GM18507 (cell line): ENCODE measurements at regions not wholly inside any gene's neighbourhood (a gene's known extent, or its start where the extent isn't known, plus 50 kb on each side); places are given as distances from the start of the nearest gene placed in this dataset.

Source experiments
- DNase-seq: peaks from one replicate; pipeline ENCODE4 v3.0.0; 2011; ENCODE audit warnings: low read depth; ENCODE audit not compliant: insufficient read length; ENCODE audit errors: extremely low spot score
- FAIRE-seq: peaks from 2 replicates; lab custom pipeline; 2011; peaks lifted over from hg19 to GRCh38; lab: Jason Lieb, UNC

DNA sequence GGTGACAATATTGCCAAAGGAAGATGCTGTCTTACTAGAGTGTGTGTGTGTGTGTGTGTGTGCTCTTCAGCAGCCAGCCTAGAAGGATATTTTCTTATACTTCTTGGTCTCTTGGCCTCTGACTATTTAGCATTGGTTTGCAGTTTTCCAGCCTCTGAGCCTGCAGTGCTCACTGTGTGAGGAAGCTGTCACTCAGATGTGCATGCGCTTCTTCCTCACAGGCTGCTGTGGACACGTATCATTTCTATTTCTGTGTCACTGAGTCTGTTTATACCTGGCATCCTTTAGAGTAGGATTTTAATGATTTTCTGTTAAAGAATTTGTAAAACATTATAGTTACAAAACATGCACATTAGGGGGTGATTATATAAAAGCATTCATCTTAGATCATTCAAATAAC is 83.3 kb downstream of the ALDH8A1 start:
- FAIRE-seq (no peak), DNase-seq (no peak)

DNA sequence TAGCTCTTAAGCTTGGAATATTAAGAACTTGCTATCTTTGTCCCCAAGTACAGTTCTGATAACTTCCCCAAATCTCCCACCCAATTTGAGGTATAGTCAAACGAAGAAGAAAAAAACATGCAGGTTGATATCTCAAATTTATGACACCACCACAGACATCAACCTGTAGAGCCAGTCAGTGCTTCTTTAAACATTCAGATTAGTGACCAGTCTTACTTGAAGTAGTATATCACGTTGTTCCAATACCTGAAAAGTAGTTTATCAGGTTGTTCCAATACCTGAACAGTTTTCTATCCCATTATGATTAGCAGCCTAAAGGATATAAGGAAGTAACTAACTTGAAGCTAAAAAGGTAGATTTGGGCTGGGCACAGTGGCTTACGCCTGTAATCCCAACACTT is 85.3 kb downstream of the ALDH8A1 start:
- DNase-seq (no peak), FAIRE-seq (peak; percentile 15)

DNA sequence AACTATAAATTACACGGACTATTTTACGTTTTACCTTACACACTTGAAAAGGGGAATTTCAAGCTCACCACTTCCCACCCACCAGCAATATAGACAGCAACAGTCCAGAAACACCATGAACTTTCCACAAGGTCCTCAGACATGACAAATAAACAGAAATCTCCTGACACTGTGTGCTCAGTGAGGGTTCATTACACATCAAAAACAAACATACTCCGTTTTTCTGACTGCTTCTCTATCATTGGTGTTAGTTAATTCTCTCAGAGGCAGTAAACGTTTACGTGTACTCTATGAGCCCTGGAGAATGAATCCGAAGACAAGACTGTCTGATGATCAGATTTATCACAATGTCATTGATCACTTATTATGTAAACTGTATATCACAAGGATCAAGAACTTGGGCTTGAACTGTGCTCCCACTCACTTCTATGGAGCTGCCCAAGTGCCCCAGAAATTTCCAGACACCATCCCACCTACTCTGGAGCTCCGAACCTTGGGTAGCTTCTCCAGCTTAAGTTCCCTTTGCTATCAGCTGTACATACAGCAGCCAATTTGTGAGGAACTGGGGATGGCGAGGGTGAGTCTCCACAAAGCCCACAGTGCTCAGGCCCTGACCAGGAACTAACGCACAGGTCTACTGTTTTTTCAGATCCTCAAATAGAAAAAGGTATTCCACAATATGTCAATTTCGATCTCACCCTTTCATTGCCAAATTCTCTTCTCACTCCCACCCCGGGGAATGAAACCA is 86.0 kb downstream of the ALDH8A1 start:
- DNase-seq, result no peak
- no peak for FAIRE-seq

DNA sequence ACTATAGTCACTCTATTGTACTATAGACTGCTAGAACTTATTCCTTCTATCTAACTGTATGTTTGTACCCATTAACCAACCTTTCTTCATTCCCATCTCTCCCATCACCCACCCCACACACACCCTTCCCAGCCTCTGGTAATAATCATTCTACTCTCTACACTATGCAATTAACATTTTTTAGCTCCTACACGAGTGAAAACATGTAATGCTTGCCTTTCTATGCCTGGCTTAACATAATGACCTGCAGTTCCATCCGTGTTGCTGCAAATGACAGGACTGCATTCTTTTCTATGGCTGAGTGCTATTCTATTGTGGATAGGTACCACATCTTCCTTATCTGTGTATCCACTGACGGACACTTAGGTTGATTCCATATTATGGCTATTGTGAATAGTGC is 95.5 kb downstream of the ALDH8A1 start:
- FAIRE-seq (no peak), DNase-seq (no peak)

DNA sequence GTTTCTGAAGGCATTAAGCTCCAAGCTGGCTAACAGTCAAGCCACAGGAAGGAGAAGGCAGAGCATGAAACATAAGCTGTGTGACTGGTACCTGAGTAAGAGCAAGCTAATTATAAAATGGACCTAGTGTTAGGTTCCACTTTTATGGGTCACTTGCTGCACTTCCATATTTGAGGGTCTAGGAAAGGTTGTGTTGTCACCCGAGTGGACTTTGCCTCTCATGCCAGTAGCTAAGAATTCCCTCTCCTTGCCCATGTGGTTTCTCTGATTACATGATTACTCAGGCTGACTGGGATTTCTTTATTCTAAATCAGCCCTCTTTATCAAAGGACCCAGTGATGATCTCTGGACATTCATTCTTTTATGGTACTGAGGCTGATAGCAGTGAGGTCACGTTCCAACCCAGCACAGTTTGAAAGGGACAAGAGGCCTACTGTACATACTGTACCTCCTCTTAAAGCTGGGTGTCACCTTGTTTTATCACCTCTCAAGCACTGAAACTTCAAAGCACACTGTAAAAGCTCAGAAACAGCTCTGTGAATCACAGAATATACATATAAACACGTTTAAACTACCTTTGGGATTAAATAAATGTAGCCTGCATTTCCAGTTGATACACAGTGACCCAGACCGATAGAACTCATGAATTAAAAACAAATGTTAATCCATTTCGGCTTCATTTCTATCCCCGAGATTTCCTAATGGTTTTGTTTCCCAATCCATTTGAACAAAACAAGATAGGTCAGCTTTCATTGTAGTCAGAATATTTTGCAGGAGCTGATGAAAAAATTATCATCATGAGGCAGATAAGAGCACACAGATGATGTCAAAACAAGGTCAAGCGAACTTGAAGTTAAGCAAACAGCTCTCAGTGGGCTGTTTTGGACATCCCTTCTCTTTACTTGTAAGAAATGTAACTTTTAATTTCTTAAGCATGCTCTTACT is 96.5 kb downstream of the ALDH8A1 start:
- FAIRE-seq (no peak), DNase-seq (no peak)

DNA sequence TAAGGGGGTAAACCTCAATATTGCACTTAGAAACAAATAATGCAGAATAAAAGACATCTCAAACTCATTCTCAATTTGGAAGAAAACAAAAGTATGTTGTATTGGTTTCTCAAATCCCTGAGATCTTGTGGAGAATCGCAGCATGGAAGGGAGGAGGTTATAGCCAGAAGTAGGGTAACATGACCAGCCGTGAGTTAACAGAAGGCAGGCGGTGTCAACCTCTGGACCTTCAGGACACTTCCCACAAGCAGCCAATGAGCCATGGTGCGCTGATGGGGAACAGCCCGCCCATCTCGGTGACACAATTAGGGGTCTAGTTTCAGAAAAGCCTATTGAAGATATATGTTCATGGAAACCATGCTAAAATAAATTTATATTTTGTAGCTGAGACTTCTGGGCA is 98.4 kb downstream of the ALDH8A1 start:
- FAIRE-seq, result no peak
- DNase-seq, result no peak

DNA sequence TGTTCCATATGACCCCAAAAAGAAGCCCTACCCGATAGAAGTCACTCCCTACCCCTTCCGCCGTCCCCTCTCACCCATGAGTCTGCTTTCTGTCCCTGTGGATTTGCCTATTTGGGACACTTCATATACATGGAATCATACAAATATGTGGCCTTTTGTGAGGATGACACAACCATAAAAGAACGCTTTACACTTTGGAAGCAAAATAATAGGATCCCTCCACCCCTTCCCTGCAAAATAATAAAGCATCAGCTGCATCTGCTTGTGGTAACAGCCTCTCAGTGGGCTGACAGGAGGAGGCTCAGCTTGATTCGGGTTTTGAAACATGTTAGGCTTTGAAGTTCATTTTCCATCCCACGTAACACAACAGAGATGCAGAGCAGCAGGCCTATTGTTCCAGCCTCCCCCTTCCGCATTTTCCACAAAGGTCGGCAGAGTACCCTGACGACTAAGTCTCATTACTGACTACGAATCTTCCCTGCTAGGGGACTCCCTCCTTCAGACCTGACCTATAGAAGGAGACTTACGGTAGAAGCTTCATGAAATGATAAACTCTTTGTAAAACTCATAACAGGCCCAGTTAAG is 99.1 kb downstream of the ALDH8A1 start:
- FAIRE-seq, result no peak
- no peak for DNase-seq

DNA sequence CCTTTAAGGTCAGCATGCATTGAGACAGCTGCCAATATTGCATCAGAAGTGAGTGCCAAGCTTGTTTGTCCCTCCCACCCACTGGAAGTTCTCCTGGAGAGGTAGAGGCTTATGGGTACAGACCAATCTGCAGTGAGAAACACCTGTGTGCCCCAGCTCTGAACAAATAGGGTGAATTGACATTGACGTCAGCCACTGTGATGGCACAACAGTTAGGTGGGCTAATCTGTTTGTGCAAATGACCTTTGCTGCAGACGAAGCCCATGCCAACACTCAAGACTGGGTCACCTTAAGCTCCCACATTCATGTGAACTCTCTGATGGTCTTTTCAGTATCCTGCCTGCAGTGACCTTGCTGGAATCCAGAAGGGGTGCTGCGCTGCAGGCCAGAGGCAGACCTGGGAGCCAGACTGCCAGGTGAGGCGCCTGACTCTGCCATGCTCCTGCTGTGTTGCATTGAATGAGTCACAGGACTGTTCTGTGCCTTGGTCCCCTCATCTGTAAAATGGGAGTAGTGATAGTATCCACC is 99.9 kb downstream of the ALDH8A1 start:
- FAIRE-seq (no peak), DNase-seq (no peak)

DNA sequence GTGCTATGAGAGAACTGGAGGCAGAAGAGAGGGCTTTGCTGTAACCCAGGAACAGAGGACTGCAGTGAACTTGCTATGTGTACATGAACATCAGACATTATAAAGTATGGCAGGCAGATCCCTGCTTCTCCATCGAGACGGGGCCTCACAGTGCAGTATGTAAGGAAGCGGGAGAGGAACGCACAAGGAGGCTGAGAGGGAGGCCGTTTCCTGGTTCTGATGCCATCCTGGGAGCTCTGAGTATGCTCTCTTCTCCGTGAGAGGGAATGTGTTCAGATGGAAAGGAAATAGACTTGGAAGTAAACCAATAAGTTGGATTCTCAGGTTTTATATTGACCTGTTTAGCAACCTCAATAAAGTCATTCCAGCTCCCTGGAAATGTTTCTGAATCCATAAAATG is 101.8 kb downstream of the ALDH8A1 start:
- DNase-seq (no peak), FAIRE-seq (no peak)

DNA sequence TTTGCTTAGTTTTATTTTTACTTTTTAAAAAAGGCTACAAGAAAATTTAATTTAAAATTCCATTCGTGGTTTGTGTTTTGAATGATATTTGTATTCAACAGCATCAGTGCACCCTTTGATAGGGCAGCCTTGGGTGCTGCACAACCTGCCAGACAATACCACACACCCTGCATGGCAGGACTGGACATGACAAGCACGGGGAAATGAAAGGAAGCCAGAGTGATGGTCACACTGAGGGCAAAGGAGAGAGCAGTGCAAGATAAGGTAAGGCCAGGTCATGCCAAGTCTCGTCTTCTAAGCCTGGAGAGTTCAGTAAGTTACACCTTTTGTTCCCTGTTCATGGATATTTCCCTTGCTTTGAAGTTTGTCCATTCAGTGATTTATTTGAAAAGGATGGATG is 103.0 kb downstream of the ALDH8A1 start:
- DNase-seq, result no peak
- peak; percentile 21 for FAIRE-seq

DNA sequence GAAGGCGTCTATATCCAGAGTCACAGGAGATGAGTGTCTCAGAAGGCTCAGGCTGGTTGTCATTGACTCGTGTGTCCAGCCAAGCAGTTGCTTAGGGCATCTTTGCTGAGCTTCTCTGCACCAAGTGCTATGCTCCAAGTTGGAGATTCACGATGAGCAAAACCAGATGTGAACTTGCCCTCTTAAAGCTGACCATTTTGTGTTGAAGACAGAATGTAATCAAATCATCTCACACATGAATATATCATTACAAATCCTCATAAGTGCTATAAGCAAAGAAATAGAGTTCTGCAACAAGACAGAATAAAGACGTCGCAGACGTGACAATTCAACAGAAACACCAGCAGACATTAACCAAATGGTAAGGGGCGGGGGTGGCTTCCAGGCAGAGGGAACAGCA is 103.9 kb downstream of the ALDH8A1 start:
- FAIRE-seq (no peak), DNase-seq (no peak)

DNA sequence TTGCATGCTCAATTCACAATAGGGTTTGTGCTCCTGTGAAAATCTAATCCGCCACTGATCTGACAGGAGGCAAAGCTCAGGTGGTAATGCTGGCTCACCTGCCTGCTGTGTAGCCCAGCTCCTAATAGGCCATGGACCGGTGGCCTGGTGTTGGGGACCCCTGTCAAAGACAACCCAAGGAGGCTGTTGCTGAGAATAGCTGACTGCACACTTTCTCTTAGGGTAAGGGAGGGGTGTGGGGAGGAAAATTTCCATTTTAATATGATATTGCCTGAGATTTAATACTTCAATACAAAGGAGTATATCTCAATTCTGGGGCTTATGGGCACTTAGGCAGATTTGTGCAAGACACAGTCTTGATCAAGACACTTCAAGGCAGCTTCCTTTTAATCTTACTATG is 105.8 kb downstream of the ALDH8A1 start:
- FAIRE-seq (no peak), DNase-seq (no peak)

DNA sequence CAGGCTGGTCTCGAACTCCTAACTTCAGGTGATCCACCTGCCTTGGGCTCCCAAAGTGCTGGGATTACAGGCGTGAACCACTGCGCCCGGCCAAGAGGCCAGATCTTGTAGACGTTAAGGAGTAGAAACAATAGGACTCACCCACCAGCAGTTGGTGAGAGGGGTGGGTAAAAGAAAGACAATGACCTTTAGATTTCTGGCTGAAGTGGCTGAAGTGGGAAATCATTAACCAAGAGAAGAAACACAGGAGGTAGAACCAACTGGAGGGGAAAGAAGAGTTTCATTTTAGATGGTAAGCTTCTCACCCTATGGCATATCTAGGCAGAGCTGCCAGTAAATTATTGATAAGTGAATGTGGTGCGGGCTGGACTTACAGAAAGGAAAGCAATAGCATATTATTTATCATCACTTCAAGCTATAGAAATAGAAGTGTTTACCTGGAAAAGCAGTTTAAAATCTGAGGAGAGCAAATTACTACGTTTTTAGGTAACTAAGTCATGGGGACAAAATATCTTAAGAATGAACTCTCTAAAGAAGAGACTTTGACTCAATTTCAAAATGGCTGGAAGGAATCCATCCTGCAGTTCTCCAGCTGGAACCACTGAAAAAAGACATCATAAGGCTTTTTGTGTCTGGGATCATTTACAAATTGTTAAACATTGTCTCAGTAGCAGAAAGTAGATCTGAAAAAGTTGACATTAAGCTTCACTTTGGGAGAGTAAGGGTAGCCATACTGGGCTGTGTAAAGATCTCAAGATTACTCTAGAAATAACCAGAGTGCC is 109.6 kb downstream of the ALDH8A1 start:
- DNase-seq, result peak; percentile 28

DNA sequence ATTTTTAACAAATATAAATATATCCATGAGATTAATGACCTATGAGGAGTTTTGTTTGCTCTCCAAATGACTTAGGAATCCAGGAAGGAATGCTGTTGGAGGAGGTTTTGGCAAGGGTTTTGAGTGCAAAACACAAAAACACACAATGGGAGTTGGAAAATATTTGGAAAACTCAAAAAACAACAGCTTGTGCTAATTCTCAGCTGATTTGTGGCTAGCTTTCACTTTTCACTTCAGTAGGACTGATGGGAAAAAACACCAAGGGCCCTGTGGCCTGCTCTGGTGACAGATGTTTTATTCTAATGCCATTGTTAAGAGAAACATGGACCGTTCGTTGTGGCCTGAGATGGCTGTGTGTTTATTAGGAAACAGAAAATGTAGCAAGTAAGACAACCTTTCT is 113.9 kb downstream of the ALDH8A1 start:
- no peak for DNase-seq
- no peak for FAIRE-seq

More for the DNA sequence above, 109.6 kb downstream of the ALDH8A1 start:
- peak; percentile 85 for FAIRE-seq

DNA sequence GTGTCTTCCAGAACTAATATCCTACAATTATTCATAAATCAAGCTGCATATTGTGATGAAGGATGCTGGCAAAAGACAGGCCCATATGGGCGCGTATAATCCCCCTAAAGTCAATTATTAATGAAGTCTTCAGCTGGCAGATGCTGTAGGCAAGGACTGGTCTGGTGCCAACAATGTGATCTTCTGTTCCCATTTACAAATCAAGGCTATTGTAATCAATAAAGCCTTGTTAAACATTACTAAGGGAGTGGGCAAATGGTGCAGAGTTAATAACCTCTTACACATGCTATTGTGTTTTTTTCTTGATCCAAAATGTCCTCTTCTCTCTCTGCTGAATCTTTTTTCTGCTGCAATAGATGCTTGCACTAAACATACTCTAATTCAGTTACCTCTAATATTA is 119.0 kb downstream of the ALDH8A1 start:
- no peak for FAIRE-seq
- no peak for DNase-seq

DNA sequence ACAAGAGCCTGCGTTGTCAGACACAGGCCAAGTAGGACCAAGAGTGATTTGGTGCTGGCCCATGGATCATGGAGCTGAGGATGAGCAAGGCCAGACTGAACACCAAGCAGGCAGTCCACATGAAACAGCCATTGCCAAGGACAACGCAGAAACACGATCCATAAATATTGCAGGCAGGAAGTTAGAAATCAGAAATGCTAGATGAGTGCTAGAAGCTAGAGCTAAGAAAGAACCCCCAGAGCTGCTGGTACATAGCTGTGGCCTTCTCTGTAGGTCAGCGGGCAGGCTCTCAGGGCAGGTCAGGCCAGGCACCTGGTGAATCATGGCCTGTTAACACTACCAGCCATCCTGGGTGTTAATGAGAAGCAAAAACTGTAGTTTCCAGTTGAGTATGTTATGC is 119.7 kb downstream of the ALDH8A1 start:
- DNase-seq, result no peak
- FAIRE-seq, result no peak

DNA sequence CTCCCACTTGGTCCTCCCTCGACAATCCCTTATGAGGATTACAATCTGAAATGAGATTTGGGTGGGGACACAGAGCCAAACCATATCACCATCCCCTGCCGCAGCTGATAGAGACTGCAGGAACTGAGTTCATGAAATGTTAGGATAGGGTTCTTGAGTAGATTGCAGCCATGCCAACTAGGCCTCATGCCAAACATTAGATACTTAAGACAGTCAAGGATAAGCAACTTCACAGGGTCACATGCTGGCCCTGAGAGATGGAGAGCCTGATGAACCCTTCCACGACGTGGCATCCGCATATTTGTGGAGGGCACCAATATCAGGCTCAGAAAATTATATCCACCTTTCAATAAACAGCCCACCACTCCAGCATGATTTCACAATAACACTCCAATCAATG is 121.3 kb downstream of the ALDH8A1 start:
- DNase-seq, result no peak
- FAIRE-seq, result no peak

DNA sequence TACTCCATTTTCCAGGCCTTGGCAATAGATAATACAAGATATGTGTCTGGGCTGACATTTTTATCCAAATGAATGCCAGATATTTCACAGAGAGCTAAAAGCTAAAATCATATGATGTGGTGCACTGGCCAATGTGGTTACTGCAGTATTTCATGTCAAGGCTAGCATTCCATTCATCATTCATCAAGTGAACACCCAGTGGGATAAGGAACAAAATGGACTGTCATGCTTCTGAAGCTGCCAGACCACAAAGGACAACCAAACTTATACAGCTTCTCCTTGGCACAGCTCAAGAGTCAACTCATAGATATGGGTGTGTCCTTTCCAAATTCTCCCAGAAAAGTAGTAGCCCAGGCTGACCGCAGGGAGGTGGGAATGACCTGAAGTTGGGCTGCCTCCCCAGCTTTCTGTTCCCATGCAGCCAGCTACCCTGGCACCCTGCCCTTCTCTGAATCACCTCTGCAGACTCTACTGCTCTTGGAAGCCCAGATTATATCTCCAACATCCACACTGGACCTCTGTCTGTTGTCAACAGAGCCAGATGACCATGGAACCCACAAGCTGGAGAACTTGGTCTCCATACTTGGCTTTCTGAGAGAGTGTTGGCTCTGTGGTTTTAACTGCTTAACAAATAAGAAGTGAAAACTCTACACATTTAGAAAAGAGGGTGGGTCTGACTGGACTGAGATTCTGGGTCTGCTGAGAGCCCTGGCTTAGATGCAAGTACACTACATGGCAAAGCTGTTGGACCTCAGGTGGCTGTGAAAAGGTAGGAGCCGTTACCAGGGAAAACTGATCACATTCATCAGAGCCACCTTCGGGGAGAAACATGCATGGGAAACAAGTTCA is 122.8 kb downstream of the ALDH8A1 start:
- DNase-seq (no peak), FAIRE-seq (no peak)

DNA sequence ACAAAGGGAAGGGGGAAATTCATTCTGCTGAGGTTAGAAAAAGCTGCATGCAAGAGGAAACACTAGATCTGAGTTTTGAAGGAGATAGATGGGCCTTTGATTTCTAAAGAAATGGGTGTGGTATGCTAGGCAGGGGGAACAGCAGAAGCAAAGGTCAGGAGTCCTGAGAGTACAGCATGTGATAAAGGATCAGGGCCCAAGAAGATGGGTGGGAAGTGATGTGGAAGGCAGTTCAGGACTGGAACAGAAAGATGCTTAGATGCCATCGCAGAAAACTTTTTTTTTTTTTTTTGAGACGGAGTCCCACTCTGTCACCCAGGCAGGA is 126.2 kb downstream of the ALDH8A1 start:
- FAIRE-seq, result no peak
- no peak for DNase-seq
